GM23338 (cell line): ENCODE measurements at regions not wholly inside any gene's neighbourhood (a gene's known extent, or its start where the extent isn't known, plus 50 kb on each side); places are given as distances from the start of the nearest gene placed in this dataset.
A peak's percentile ranks its signal among the peaks of the same experiment; 100 is the strongest.

Source experiments
- ATAC-seq: fragments of 200-7000 bp; cut with Tn5 transposase; 3 replicates; pipeline ENCODE4 v1.9.1; 2020
- DNase-seq: peaks from one replicate; pipeline ENCODE4 v3.0.0-alpha.2; 2015; ENCODE audit warnings: low spot score
- H2AFZ ChIP-seq: fragments of 200-600 bp; sonication (generic); 2 replicates; pipeline ENCODE4 v1.8.0; 2016; ENCODE audit warnings: antibody characterized with exemption, mild to moderate bottlenecking, moderate library complexity
- H3F3A ChIP-seq: fragments of 200-600 bp; sonication (generic); replicated peaks from 2 replicates; pipeline ENCODE4 v1.8.0; 2017; ENCODE audit warnings: antibody characterized with exemption, mixed run types, low read depth
- H3K27ac ChIP-seq: fragments of 200-600 bp; sonication (generic); 2 replicates; pipeline ENCODE4 v1.6.1; 2016; ENCODE audit warnings: low read depth
- H3K27me3 ChIP-seq: fragments of 200-600 bp; sonication (generic); 2 replicates; pipeline ENCODE4 v1.8.0; 2016; ENCODE audit warnings: mild to moderate bottlenecking, mixed run types, moderate library complexity; ENCODE audit not compliant: insufficient read depth
- H3K36me3 ChIP-seq: fragments of 200-600 bp; sonication (generic); 2 replicates; pipeline ENCODE4 v1.8.0; 2016; ENCODE audit warnings: mild to moderate bottlenecking; ENCODE audit not compliant: insufficient read depth
- H3K4me1 ChIP-seq: fragments of 200-600 bp; sonication (generic); 2 replicates; pipeline ENCODE4 v1.8.0; 2016; ENCODE audit warnings: mild to moderate bottlenecking, moderate library complexity; ENCODE audit not compliant: insufficient read depth
- H3K4me2 ChIP-seq: fragments of 200-600 bp; sonication (generic); 2 replicates; pipeline ENCODE4 v1.7.1; 2017; ENCODE audit warnings: mixed run types
- H3K4me3 ChIP-seq: fragments of 200-600 bp; sonication (generic); 2 replicates; pipeline ENCODE4 v1.6.1; 2016; ENCODE audit warnings: mixed run types
- H3K79me2 ChIP-seq: fragments of 200-600 bp; sonication (generic); replicated peaks from 2 replicates; pipeline ENCODE4 v1.8.0; 2017; ENCODE audit warnings: mild to moderate bottlenecking; ENCODE audit not compliant: insufficient read depth
- H3K9me2 ChIP-seq: fragments of 200-600 bp; sonication (generic); 2 replicates; pipeline ENCODE4 v1.8.0; 2017; ENCODE audit not compliant: insufficient read depth
- H4K20me1 ChIP-seq: fragments of 200-600 bp; sonication (generic); replicated peaks from 2 replicates; pipeline ENCODE4 v1.8.0; 2017; ENCODE audit warnings: mild to moderate bottlenecking; ENCODE audit not compliant: insufficient read depth
- H3K27ac Mint-ChIP-seq: 2 replicates; pipeline ENCODE4 v1.8.0; 2020; ENCODE audit warnings: inconsistent platforms, mild to moderate bottlenecking, moderate library complexity, mixed read lengths
- H3K27me3 Mint-ChIP-seq: 3 replicates; pipeline ENCODE4 v1.8.0; 2022; ENCODE audit warnings: low read depth, mild to moderate bottlenecking, moderate library complexity, mixed read lengths, inconsistent platforms; ENCODE audit not compliant: insufficient read depth, poor library complexity
- H3K36me3 Mint-ChIP-seq: 3 replicates; pipeline ENCODE4 v1.8.0; 2021; ENCODE audit warnings: low read depth, mild to moderate bottlenecking, inconsistent platforms, moderate library complexity, mixed read lengths
- H3K4me1 Mint-ChIP-seq: 3 replicates; pipeline ENCODE4 v1.8.0; 2020; ENCODE audit warnings: mild to moderate bottlenecking, inconsistent platforms, mixed read lengths
- H3K4me3 Mint-ChIP-seq: 3 replicates; pipeline ENCODE4 v1.8.0; 2021; ENCODE audit warnings: moderate library complexity, mild to moderate bottlenecking, inconsistent platforms, mixed read lengths
- H3K9me3 Mint-ChIP-seq: 3 replicates; pipeline ENCODE4 v1.8.0; 2020; ENCODE audit warnings: moderate library complexity, mild to moderate bottlenecking, inconsistent platforms, mixed read lengths
- EZH2 ChIP-seq: fragments of 200-600 bp; sonication (generic); IDR thresholded peaks from one replicate; pipeline ENCODE4 v1.8.0; 2017; ENCODE audit warnings: antibody characterized with exemption, mild to moderate bottlenecking, low read depth; ENCODE audit not compliant: unreplicated experiment
- EZH2phosphoT487 ChIP-seq: fragments of 200-600 bp; sonication (generic); IDR thresholded peaks from one replicate; pipeline ENCODE4 v1.8.1; 2018; ENCODE audit warnings: antibody characterized with exemption; ENCODE audit not compliant: unreplicated experiment
- JUNB ChIP-seq: IDR thresholded peaks from one replicate; pipeline ENCODE4 v1.6.1; 2016; ENCODE audit warnings: antibody characterized with exemption; ENCODE audit not compliant: unreplicated experiment
- NANOG ChIP-seq: IDR thresholded peaks from 2 replicates; pipeline ENCODE4 v1.6.1; 2016; ENCODE audit warnings: antibody characterized with exemption, borderline replicate concordance
- POLR2AphosphoS5 ChIP-seq: IDR thresholded peaks from 2 replicates; pipeline ENCODE4 v1.6.1; 2016; ENCODE audit warnings: antibody characterized with exemption, low read depth
- REST ChIP-seq: IDR thresholded peaks from one replicate; pipeline ENCODE4 v1.6.1; 2018; ENCODE audit warnings: antibody characterized with exemption; ENCODE audit not compliant: unreplicated experiment
- ZNF114 ChIP-seq: fragments of 250-450 bp; sonication (Bioruptor Pico); IDR thresholded peaks from 2 replicates; pipeline ENCODE4 v1.5.0; 2020; ENCODE audit warnings: mild to moderate bottlenecking, moderate library complexity
- ZNF331 ChIP-seq: fragments of 250-450 bp; sonication (Bioruptor Pico); IDR thresholded peaks from 2 replicates; pipeline ENCODE4 v1.5.0; 2020; ENCODE audit warnings: low read depth, mild to moderate bottlenecking, moderate library complexity
- TF ChIP-seq, protein P1 (sequence below): IDR thresholded peaks from 2 replicates; pipeline ENCODE4 v1.6.1; 2016; ENCODE audit warnings: antibody characterized with exemption

- Mint-ChIP-seq H3K4me3 (no peak overlapping the region), H3K36me3 (no peaks in the 10 kb centered on the region), H3K27ac (no peak overlapping the region), H3K27me3 (no peaks in the 10 kb centered on the region), H3K4me1 (peaks cover 3% of the 10 kb centered on the region; the same call in 1 of the 3 replicates), H3K9me3 (no peaks in the 10 kb centered on the region; the same call in 1 of the 3 replicates)
- Histone ChIP-seq H3K9me2 (peaks cover 9% of the 10 kb centered on the region), H3F3A (no peaks in the 10 kb centered on the region), H3K27ac (no peak overlapping the region), H3K4me3 (no peak overlapping the region), H3K36me3 (no peaks in the 10 kb centered on the region), H2AFZ (no peak overlapping the region), H3K27me3 (no peaks in the 10 kb centered on the region), H4K20me1 (no peaks in the 10 kb centered on the region), H3K79me2 (no peaks in the 10 kb centered on the region), H3K4me2 (no peak overlapping the region), H3K4me1 (0 out of 2 replicates have a peak, but pooled peaks cover 3% of the 10 kb centered on the region)
- TF ChIP-seq REST (peak; percentile 67), EZH2phosphoT487 (no peak)
- ATAC-seq, result no peak
- no peak for DNase-seq
Measured at GRCh38 chr9:32278991-32279390, 105.5 kb upstream of the ACO1 start.

- H3K4me3 ChIP-seq, result no peak overlapping the region
Measured at GRCh38 chr9:32289756-32290155, 94.7 kb upstream of the ACO1 start.

More at GRCh38 chr9:32289756-32290155, 94.7 kb upstream of the ACO1 start:
- Mint-ChIP-seq H3K4me3 (no peak overlapping the region), H3K9me3 (peaks cover 16% of the 10 kb centered on the region), H3K27ac (no peak overlapping the region), H3K4me1 (no peaks in the 10 kb centered on the region), H3K36me3 (peaks cover 16% of the 10 kb centered on the region), H3K27me3 (no peaks in the 10 kb centered on the region)
- TF ChIP-seq, protein P1, sequence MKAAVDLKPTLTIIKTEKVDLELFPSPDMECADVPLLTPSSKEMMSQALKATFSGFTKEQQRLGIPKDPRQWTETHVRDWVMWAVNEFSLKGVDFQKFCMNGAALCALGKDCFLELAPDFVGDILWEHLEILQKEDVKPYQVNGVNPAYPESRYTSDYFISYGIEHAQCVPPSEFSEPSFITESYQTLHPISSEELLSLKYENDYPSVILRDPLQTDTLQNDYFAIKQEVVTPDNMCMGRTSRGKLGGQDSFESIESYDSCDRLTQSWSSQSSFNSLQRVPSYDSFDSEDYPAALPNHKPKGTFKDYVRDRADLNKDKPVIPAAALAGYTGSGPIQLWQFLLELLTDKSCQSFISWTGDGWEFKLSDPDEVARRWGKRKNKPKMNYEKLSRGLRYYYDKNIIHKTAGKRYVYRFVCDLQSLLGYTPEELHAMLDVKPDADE, result no peak
- no peak for TF ChIP-seq EZH2
- TF ChIP-seq EZH2phosphoT487, result no peak
- no peak for TF ChIP-seq REST
- no peak for TF ChIP-seq POLR2AphosphoS5
- TF ChIP-seq ZNF114 (CRISPR knock-in tag), result no peak
- TF ChIP-seq JUNB, result no peak
- TF ChIP-seq NANOG, result no peak
- TF ChIP-seq ZNF331 (CRISPR knock-in tag), result no peak
- Histone ChIP-seq H4K20me1 (no peaks in the 10 kb centered on the region), H3K4me2 (no peak overlapping the region), H2AFZ (no peak overlapping the region), H3K27ac (no peak overlapping the region), H3K36me3 (no peaks in the 10 kb centered on the region), H3F3A (no peaks in the 10 kb centered on the region), H3K9me2 (no peaks in the 10 kb centered on the region; the same call in 1 of the 2 replicates), H3K27me3 (no peaks in the 10 kb centered on the region), H3K79me2 (no peaks in the 10 kb centered on the region), H3K4me1 (no peaks in the 10 kb centered on the region)
- ATAC-seq, result no peak
- DNase-seq, result no peak
